ENCODE measurements at regions not wholly inside any gene's neighbourhood (a gene's known extent, or its start where the extent isn't known, plus 50 kb on each side); places are given as distances from the start of the nearest gene placed in this dataset.

DNA sequence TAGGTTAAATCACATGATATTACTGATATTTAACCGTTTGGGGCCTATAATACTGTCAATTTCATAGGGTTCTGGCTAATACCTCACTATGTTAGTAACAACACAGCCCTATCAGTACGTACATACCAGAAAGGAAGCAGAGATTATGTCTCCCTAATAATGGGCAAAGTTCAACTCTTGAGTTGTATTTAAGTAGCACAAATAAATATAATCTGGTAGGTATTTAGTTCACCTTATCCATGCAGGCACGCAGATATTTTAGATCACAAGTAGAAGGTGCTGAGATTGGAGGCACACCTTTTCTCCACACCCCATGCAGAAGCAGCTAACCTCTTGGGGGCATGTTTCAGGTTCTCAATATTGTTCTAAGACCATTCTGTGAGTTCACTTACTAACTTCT lies 118.9 kb downstream of the IRS1 start:
- TF ChIP-seq, protein P1, sequence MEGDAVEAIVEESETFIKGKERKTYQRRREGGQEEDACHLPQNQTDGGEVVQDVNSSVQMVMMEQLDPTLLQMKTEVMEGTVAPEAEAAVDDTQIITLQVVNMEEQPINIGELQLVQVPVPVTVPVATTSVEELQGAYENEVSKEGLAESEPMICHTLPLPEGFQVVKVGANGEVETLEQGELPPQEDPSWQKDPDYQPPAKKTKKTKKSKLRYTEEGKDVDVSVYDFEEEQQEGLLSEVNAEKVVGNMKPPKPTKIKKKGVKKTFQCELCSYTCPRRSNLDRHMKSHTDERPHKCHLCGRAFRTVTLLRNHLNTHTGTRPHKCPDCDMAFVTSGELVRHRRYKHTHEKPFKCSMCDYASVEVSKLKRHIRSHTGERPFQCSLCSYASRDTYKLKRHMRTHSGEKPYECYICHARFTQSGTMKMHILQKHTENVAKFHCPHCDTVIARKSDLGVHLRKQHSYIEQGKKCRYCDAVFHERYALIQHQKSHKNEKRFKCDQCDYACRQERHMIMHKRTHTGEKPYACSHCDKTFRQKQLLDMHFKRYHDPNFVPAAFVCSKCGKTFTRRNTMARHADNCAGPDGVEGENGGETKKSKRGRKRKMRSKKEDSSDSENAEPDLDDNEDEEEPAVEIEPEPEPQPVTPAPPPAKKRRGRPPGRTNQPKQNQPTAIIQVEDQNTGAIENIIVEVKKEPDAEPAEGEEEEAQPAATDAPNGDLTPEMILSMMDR (IDR thresholded peaks at IDR 0.05; ENCODE audit: control insufficient read depth, extremely low read depth, insufficient read depth), result no peak
- DNase-seq (ENCODE audit: low read depth), result no peak
- H3K4me3 ChIP-seq (ENCODE audit: low read depth, low read length), result no peak overlapping the region

DNA sequence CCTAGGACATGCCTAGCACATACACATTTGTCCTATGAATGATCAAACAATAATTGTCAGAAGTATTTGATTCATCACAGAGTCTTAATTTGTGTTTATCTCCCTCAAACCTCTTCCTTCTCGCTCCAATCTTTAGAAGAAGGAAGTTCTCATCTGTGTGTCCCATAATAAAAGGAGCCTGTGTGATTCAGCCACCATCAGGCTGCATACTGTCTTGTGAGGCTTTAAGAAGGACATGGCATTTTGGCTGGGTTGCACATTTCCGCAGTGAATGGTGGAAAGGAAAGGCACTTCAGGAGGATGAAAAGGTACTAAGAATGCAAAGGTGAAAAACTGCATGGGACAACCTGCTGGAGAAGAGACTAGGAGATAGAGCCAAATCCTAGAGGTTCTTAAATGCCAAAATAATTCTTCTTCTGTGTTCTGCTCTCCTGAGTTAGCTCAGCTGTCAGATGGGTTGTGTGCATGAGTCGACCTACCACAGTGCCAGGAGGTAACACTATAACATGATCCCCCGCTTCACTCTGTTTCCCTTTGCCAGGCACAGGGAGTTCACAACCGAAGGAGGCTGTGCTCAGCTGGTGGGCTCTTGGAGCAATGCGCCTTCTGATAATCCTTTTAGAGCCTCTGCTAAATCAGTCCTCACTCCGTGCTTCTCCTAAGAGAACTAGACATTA lies 120.1 kb downstream of the IRS1 start:
- DNase-seq (ENCODE audit: low read depth), result no peak
- TF ChIP-seq, protein P1 (IDR thresholded peaks at IDR 0.05; ENCODE audit: control insufficient read depth, extremely low read depth, insufficient read depth), result no peak
- no peak overlapping the region for H3K4me3 ChIP-seq (ENCODE audit: low read depth, low read length)

DNA sequence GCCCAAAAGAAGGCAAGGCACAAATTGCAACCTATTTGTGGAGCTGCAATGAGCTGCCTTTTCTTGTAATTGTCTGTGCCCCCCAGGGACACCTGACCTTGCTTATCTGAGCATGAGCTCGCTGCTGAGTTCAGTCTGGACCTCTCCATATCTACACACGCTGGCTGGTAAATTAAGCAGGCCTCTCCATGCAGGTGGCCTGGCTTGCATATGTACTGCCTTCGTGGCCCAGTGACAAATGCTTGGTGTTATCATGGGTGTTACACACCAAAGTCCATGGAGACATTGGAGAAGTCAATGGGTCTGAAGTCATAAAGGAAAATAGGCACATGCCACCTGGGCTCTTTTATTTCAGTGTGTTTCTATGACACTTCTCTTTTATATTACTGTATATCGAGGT lies 121.2 kb downstream of the IRS1 start:
- DNase-seq (ENCODE audit: low read depth), result no peak
- H3K4me3 ChIP-seq (ENCODE audit: low read depth, low read length), result no peak overlapping the region
- TF ChIP-seq, protein P1 (IDR thresholded peaks at IDR 0.05; ENCODE audit: control insufficient read depth, extremely low read depth, insufficient read depth), result no peak

DNA sequence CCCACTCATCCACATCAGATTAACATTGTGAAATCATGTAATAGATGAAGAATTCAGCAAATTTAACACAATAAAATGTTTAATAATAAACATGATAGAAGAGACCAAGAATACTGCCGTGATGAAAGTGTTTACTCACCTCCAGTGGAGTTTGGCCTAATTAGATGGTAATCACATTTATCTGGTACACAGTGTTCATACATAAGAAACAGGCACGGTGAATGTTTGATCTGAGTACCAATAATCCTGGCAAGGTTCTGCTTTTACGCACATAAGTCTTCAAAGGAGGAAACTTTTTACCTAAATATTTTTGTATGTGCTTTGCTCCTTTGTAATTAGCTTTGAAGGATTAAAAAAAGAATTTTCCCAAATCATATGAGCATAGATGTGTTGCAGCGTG lies 122.5 kb downstream of the IRS1 start:
- TF ChIP-seq, protein P1 (IDR thresholded peaks at IDR 0.05; ENCODE audit: control insufficient read depth, extremely low read depth, insufficient read depth), result no peak
- peak; percentile 71 for DNase-seq (ENCODE audit: low read depth)

DNA sequence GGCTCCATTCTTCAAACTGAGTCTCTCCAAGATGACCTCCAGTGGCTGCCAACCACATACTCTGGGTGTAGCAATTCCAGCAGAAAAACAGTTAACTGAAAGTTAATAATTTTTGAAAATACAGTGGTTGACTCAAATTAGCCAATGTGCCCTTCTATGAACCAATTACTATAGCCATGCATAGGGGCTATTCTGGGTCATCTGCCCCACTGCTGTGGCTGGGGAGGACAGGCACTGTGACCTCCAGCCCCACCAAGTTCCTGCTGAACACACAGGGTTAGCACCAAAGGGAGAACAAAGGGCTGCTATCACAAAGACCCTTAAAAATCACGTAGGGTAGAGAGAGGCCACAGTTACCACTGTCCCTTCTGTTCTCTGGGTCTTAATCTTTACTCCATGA lies 123.0 kb downstream of the IRS1 start:
- DNase-seq (ENCODE audit: low read depth), result no peak
- TF ChIP-seq, protein P1 (IDR thresholded peaks at IDR 0.05; ENCODE audit: control insufficient read depth, extremely low read depth, insufficient read depth), result no peak
- no peak overlapping the region for H3K4me3 ChIP-seq (ENCODE audit: low read depth, low read length)

More for the DNA sequence above, 122.5 kb downstream of the IRS1 start:
- H3K4me3 ChIP-seq (ENCODE audit: low read depth, low read length), result no peak overlapping the region

DNA sequence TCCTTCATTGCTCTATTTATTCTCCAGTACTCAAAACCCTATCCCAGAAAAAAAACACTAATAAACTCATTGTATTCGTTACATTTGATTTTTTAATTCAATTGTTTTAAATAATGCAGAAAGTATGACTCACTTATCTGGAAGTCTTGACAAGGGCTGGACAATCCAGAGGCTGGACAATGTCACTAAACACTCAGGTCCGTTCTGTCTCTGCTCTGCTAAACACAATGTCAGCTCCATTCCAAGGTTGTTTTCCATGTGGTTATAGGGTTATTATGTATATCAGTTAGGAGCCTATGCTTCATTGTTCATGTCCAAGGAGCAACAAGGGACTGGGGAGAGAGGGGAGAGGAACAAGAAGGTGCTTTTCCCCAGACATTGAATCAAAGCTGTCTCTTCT lies 125.5 kb downstream of the IRS1 start:
- no peak for DNase-seq (ENCODE audit: low read depth)
- TF ChIP-seq, protein P1 (IDR thresholded peaks at IDR 0.05; ENCODE audit: control insufficient read depth, extremely low read depth, insufficient read depth), result no peak
- H3K4me3 ChIP-seq (ENCODE audit: low read depth, low read length), result no peak overlapping the region

DNA sequence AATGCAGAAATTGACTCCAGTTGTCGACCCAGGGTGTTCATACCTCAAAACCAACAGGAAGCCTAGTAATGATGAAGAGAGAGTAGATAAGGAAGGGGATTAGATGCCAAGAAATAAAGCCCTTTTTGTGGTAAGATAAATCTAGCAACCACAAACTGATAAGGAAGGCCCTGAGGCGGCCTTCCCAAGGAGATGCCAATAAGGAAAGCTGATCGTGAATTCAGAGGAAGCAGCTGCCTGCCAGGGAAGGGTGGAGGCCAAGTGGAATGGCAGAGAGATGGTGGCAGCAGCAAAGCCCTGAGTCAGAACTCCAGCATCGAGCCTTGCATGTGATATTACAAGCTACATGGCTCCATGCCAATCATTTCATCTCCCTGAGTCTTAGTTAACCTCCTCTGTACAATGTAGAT lies 126.3 kb downstream of the IRS1 start:
- no peak for DNase-seq (ENCODE audit: low read depth)
- TF ChIP-seq, protein P1 (IDR thresholded peaks at IDR 0.05; ENCODE audit: control insufficient read depth, extremely low read depth, insufficient read depth), result no peak
- no peak overlapping the region for H3K4me3 ChIP-seq (ENCODE audit: low read depth, low read length)

All from LNCaP clone FGC (cell line).